Fibroblast of lung (primary cell): ENCODE measurements at regions not wholly inside any gene's neighbourhood (a gene's known extent, or its start where the extent isn't known, plus 50 kb on each side); places are given as distances from the start of the nearest gene placed in this dataset.

Experiments
- DNase-seq, 2 donors: peaks; one replicate each; pipeline versions ENCODE4 v3.0.0 to v3.0.0-alpha.2; 2010; ENCODE audit warnings: low read depth in 2 of 2
- H2AFZ ChIP-seq: 2 replicates; pipeline ENCODE4 v1.5.1; 2012; ENCODE audit warnings: low read length, control low read depth, inconsistent platforms
- H3K27ac ChIP-seq: 2 replicates; pipeline ENCODE4 v1.5.1; 2011; ENCODE audit warnings: low read length, control low read depth; ENCODE audit not compliant: insufficient read depth
- H3K27me3 ChIP-seq: 2 replicates; pipeline ENCODE4 v1.5.1; 2011; ENCODE audit warnings: mild to moderate bottlenecking, low read length; ENCODE audit not compliant: control insufficient read depth, insufficient read depth
- H3K36me3 ChIP-seq: 2 replicates; pipeline ENCODE4 v1.5.1; 2011; ENCODE audit warnings: low read length; ENCODE audit not compliant: control insufficient read depth, insufficient read depth
- H3K4me1 ChIP-seq: 2 replicates; pipeline ENCODE4 v1.5.1; 2011; ENCODE audit warnings: low read length; ENCODE audit not compliant: control insufficient read depth, insufficient read depth; ENCODE audit errors: extremely low read depth
- H3K4me2 ChIP-seq: 2 replicates; pipeline ENCODE4 v1.5.1; 2011; ENCODE audit warnings: low read length, control low read depth; ENCODE audit not compliant: insufficient read depth; ENCODE audit errors: extremely low read depth
- H3K4me3 ChIP-seq, 4 experiments: fragments of 200-600 bp in 1 of 4; sonication (generic) in 1 of 4; replicated peaks in 1 of 4; 2 replicates each; pipeline ENCODE4 v1.5.1; 2011 to 2016; ENCODE audit warnings: low read length in 4 of 4, low read depth in 3 of 4, mild to moderate bottlenecking in 3 of 4, control low read depth in 2 of 4, inconsistent platforms in 1 of 4, mixed read lengths in 1 of 4; ENCODE audit not compliant: insufficient read depth in 1 of 4; ENCODE audit errors: control extremely low read depth in 1 of 4
- H3K79me2 ChIP-seq: 2 replicates; pipeline ENCODE4 v1.5.1; 2012; ENCODE audit warnings: mild to moderate bottlenecking, low read length, inconsistent platforms; ENCODE audit not compliant: control insufficient read depth, insufficient read depth
- H3K9ac ChIP-seq: 2 replicates; pipeline ENCODE4 v1.5.1; 2011; ENCODE audit warnings: mild to moderate bottlenecking, low read length, control low read depth; ENCODE audit not compliant: insufficient read depth
- H3K9me3 ChIP-seq: 2 replicates; pipeline ENCODE4 v1.5.1; 2012; ENCODE audit warnings: low read depth, low read length; ENCODE audit not compliant: control insufficient read depth, insufficient read depth
- H4K20me1 ChIP-seq: 2 replicates; pipeline ENCODE4 v1.5.1; 2011; ENCODE audit warnings: low read length; ENCODE audit not compliant: control insufficient read depth, insufficient read depth; ENCODE audit errors: extremely low read depth
- CTCF ChIP-seq, 2 donors: IDR thresholded peaks in 1 of 2; conservative IDR thresholded peaks in 1 of 2; 1 replicate in 1 of 2; 2 replicates in 1 of 2; pipeline ENCODE4 v1.5.1; 2011 to 2012; ENCODE audit warnings: low read length in 2 of 2, control low read depth in 1 of 2, inconsistent platforms in 1 of 2, low read depth in 1 of 2, mild to moderate bottlenecking in 1 of 2
- EZH2 ChIP-seq: IDR thresholded peaks from 2 replicates; pipeline ENCODE4 v1.5.1; 2012; ENCODE audit warnings: low read length, control low read depth, mild to moderate bottlenecking; ENCODE audit errors: missing control alignments

GRCh38 chr6:4448841-4449240, 313.5 kb upstream of the ECI2 start:
- Histone ChIP-seq H3K79me2 (no peaks in the 10 kb centered on the region), H3K4me1 (peaks cover 8% of the 10 kb centered on the region), H3K4me3 (no peak overlapping the region), H2AFZ (no peak overlapping the region), H3K9ac (no peak overlapping the region), H3K4me2 (no peak overlapping the region), H3K27me3 (no peaks in the 10 kb centered on the region), H3K27ac (no peak overlapping the region), H3K9me3 (no peaks in the 10 kb centered on the region), H4K20me1 (no peaks in the 10 kb centered on the region), H3K36me3 (no peaks in the 10 kb centered on the region)
- no peak for DNase-seq
- TF ChIP-seq CTCF (conservative IDR thresholded peaks at IDR 0.05 in 1 of 2, IDR thresholded peaks at IDR 0.05 in 1 of 2; ENCODE audit: low read depth in 1 of 2, low read length in 2 of 2) = no peak

- Histone ChIP-seq H2AFZ (no peak overlapping the region), H3K4me1 (peaks cover 8% of the 10 kb centered on the region), H3K9ac (peak overlapping the region; percentile 11), H3K27ac (peak overlapping the region; percentile 68), H3K9me3 (no peaks in the 10 kb centered on the region), H3K4me2 (peak overlapping the region; percentile 51), H4K20me1 (no peaks in the 10 kb centered on the region), H3K79me2 (no peaks in the 10 kb centered on the region), H3K27me3 (no peaks in the 10 kb centered on the region), H3K36me3 (no peaks in the 10 kb centered on the region), H3K4me3 (peak overlapping the region in 1 of 4 experiments; percentile 24)
- DNase-seq = peak in 1 of 2 donors; percentile 72
- no peak for TF ChIP-seq CTCF (conservative IDR thresholded peaks at IDR 0.05 in 1 of 2, IDR thresholded peaks at IDR 0.05 in 1 of 2; ENCODE audit: low read depth in 1 of 2, low read length in 2 of 2)
- no peak for TF ChIP-seq EZH2
These were observed 312.4 kb upstream of the ECI2 start for GRCh38 chr6:4447639-4448330.

DNA sequence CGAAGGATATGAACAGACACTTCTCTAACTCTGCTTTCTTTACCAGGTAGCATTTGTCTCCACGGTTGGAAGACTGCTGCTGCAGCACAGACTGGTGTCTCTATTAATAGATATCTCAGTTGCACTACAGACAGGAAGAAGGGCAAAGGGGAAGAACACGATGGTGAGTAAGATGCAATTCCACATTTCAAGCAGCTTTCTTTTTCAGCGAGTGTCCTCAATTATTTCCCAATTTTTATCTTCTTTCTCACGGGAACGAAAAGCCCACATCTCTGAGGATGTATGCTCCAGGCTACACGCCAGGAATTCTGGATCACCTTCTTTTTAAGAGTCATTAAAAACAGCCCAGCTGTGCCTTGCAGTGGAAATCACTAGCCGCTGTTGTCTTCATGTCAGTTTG, 311.6 kb upstream of the ECI2 start:
- Histone ChIP-seq H3K9ac (no peak overlapping the region), H2AFZ (no peak overlapping the region), H3K4me2 (peak overlapping the region; percentile 51), H3K4me3 (peak overlapping the region in 1 of 4 experiments; percentile 24), H3K27ac (peak overlapping the region; percentile 68), H3K79me2 (no peaks in the 10 kb centered on the region), H4K20me1 (no peaks in the 10 kb centered on the region), H3K36me3 (no peaks in the 10 kb centered on the region), H3K4me1 (peaks cover 8% of the 10 kb centered on the region), H3K27me3 (no peaks in the 10 kb centered on the region), H3K9me3 (no peaks in the 10 kb centered on the region)
- TF ChIP-seq EZH2 (no peak), CTCF (conservative IDR thresholded peaks at IDR 0.05 in 1 of 2, IDR thresholded peaks at IDR 0.05 in 1 of 2; ENCODE audit: low read depth in 1 of 2, low read length in 2 of 2) (no peak)
- DNase-seq = peak; percentile 21 to 93
